ENCODE measurements at regions not wholly inside any gene's neighbourhood (a gene's known extent, or its start where the extent isn't known, plus 50 kb on each side); places are given as distances from the start of the nearest gene placed in this dataset.

DNA sequence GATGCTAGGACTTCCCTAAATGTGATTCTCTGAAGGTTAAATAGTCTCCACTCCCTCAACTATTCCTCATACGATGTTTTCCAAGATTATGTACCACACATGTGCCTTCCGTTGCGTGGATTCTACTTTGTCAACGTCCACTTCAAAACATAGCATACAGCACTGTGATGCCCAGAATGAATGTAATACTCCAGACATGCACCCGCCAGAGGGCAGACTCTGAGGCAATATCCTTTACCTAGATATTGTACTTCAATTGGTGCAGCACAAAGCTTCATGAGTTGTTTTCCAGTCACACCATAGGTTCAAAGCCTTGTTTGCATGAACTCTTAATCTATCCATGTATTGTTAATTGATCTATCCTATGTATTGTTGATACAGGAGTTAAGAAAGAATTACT lies 201.0 kb upstream of the NABP1 start:
- Mint-ChIP-seq H3K9me3 (ENCODE audit: unreplicated experiment) (peaks cover 1% of the 10 kb centered on the region), H3K27me3 (ENCODE audit: unreplicated experiment) (peaks cover 3% of the 10 kb centered on the region), H3K4me3 (ENCODE audit: unreplicated experiment) (no peak overlapping the region), H3K36me3 (ENCODE audit: unreplicated experiment) (peaks cover 15% of the 10 kb centered on the region), H3K27ac (ENCODE audit: unreplicated experiment) (no peak overlapping the region), H3K4me1 (ENCODE audit: low read depth, unreplicated experiment) (peaks cover 15% of the 10 kb centered on the region)
- no peak for DNase-seq
- TF ChIP-seq, protein P1, sequence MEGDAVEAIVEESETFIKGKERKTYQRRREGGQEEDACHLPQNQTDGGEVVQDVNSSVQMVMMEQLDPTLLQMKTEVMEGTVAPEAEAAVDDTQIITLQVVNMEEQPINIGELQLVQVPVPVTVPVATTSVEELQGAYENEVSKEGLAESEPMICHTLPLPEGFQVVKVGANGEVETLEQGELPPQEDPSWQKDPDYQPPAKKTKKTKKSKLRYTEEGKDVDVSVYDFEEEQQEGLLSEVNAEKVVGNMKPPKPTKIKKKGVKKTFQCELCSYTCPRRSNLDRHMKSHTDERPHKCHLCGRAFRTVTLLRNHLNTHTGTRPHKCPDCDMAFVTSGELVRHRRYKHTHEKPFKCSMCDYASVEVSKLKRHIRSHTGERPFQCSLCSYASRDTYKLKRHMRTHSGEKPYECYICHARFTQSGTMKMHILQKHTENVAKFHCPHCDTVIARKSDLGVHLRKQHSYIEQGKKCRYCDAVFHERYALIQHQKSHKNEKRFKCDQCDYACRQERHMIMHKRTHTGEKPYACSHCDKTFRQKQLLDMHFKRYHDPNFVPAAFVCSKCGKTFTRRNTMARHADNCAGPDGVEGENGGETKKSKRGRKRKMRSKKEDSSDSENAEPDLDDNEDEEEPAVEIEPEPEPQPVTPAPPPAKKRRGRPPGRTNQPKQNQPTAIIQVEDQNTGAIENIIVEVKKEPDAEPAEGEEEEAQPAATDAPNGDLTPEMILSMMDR (IDR thresholded peaks at IDR 0.05; ENCODE audit: partially characterized antibody, unreplicated experiment), result no peak

DNA sequence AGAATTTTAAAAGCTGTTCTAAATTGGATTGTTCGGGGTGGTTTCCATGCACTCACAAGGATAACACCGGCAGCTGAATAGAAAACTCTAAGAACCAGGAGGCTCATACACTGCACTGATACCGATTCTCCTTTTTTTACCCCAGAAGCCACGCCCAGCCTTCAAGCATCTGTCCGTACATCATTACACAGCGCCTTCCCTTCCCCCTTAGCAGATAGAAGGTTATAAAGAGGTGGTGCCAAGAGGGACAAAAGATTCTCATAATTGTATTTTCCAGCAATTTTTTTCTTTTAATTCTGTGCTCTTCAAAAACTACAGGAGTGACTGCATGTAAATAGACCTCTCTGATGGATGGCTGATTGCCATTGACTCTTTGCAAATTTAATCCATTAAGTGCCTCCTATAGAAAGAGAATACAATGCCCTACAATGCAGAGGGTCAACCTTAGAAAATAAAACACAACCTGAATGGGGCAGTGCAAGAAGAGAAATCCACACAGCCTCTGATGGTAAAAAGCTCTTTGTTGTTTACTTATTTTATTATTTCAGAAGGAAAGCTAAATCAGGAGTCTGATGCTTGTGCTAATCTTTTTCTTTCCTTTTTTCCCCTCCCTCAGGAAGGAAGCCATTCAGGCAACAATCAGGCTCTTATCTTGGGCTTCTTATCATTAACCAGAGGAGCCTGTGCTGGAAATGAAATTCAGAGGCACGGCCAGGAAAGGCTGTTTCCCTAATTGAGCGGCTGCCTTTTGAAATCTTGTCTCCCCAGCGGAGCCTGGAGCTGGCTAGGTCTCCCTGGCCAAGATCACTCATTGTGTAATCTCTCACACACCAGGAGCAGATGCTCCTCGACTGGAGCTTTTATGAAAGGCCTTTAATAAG lies 198.9 kb upstream of the NABP1 start:
- peak overlapping the region; percentile 48 for H3K4me3 Mint-ChIP-seq (ENCODE audit: unreplicated experiment)
- H3K9me3 Mint-ChIP-seq (ENCODE audit: unreplicated experiment), result peaks cover 3% of the 10 kb centered on the region
- TF ChIP-seq, protein P1 (IDR thresholded peaks at IDR 0.05; ENCODE audit: partially characterized antibody, unreplicated experiment), result no peak
- peaks cover 3% of the 10 kb centered on the region for H3K27me3 Mint-ChIP-seq (ENCODE audit: unreplicated experiment)
- DNase-seq, result peak; percentile 50
- peaks cover 15% of the 10 kb centered on the region for H3K4me1 Mint-ChIP-seq (ENCODE audit: low read depth, unreplicated experiment)
- peaks cover 32% of the 10 kb centered on the region for H3K36me3 Mint-ChIP-seq (ENCODE audit: unreplicated experiment)
- H3K27ac Mint-ChIP-seq (ENCODE audit: unreplicated experiment), result peak overlapping the region; percentile 93

DNA sequence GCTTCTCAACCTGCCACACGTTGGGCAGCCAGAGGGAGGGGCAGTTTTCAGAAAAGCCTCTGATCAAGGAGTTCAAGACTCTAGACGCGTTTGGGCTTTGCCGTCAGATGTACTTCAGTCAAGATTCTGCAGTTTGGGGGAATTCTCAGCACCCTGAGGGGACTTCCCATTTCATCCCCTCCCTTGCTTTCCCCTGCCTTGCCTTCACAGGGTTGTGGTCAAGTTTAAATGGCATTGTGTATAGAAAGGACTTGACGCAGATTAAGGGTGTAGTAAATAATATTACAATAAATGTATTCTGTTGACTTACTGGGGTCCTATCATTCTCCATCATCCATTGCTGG lies 198.3 kb upstream of the NABP1 start:
- Mint-ChIP-seq H3K4me1 (ENCODE audit: low read depth, unreplicated experiment) (peaks cover 15% of the 10 kb centered on the region), H3K9me3 (ENCODE audit: unreplicated experiment) (peaks cover 3% of the 10 kb centered on the region), H3K27ac (ENCODE audit: unreplicated experiment) (peak overlapping the region; percentile 93), H3K27me3 (ENCODE audit: unreplicated experiment) (peaks cover 3% of the 10 kb centered on the region), H3K36me3 (ENCODE audit: unreplicated experiment) (peaks cover 32% of the 10 kb centered on the region), H3K4me3 (ENCODE audit: unreplicated experiment) (peak overlapping the region; percentile 48)
- TF ChIP-seq, protein P1 (IDR thresholded peaks at IDR 0.05; ENCODE audit: partially characterized antibody, unreplicated experiment), result no peak
- DNase-seq, result no peak

DNA sequence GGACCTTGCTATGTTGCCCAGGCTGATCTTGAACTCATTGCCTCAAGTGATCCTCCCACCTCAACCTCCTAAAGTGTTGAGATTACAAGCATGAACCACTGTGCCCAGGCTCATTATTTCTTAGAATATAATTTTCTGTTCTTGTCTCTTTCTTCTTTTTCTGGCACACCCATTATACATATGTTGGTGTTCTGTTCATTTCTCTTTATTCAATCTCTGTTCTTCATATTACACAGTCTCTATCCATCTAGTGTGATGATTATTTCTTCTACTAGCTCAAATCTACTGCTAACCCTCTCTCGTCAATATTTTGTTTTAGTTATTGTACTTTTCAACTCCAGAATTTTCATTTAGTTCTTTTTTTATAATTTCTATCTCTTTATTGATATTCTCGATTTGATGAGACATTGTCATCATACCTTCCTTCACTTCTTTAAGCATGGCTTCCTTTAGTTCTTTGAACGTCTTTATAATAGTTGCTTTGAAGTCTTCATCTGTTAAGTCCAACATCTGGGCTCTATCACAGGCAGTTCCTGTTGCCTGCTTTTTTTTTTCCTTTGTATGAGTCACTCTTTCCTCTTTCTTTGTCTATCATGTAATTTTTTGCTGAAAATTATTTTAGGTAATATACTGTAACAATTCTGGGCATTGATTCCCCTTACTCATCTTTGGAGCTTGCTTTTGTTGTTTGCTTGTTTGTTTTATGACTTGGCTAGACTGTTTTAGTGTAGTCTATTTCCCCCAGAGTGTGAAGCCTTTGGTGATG lies 196.4 kb upstream of the NABP1 start:
- TF ChIP-seq, protein P1 (IDR thresholded peaks at IDR 0.05; ENCODE audit: partially characterized antibody, unreplicated experiment), result no peak
- peaks cover 32% of the 10 kb centered on the region for H3K36me3 Mint-ChIP-seq (ENCODE audit: unreplicated experiment)
- peaks cover 3% of the 10 kb centered on the region for H3K9me3 Mint-ChIP-seq (ENCODE audit: unreplicated experiment)
- H3K27ac Mint-ChIP-seq (ENCODE audit: unreplicated experiment), result peak overlapping the region; percentile 29
- peaks cover 5% of the 10 kb centered on the region for H3K27me3 Mint-ChIP-seq (ENCODE audit: unreplicated experiment)
- peaks cover 19% of the 10 kb centered on the region for H3K4me1 Mint-ChIP-seq (ENCODE audit: low read depth, unreplicated experiment)
- H3K4me3 Mint-ChIP-seq (ENCODE audit: unreplicated experiment), result no peak overlapping the region
- DNase-seq, result no peak

DNA sequence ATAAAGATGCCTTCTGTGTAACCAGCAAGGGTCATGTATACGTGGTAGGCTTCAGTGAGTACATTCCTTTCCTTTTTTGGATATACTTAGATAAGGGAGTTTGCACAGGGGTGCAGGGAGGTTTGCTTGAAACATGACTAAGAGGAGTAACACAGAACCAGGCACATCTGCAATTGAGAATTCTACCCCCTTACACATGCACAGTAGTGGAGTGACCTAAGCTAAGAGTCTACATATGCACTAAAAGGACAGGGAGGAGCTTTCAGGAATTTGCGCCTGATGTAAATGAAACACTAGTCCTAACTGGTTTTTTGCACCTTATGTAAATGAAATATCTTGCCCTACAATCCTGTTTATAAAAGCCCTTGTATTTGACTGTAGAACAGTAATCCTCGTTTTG lies 194.8 kb upstream of the NABP1 start:
- TF ChIP-seq, protein P1 (IDR thresholded peaks at IDR 0.05; ENCODE audit: partially characterized antibody, unreplicated experiment), result no peak
- peaks cover 17% of the 10 kb centered on the region for H3K4me1 Mint-ChIP-seq (ENCODE audit: low read depth, unreplicated experiment)
- DNase-seq, result no peak
- H3K27me3 Mint-ChIP-seq (ENCODE audit: unreplicated experiment), result peaks cover 3% of the 10 kb centered on the region
- H3K27ac Mint-ChIP-seq (ENCODE audit: unreplicated experiment), result no peak overlapping the region
- peaks cover 3% of the 10 kb centered on the region for H3K9me3 Mint-ChIP-seq (ENCODE audit: unreplicated experiment)
- peaks cover 32% of the 10 kb centered on the region for H3K36me3 Mint-ChIP-seq (ENCODE audit: unreplicated experiment)
- no peak overlapping the region for H3K4me3 Mint-ChIP-seq (ENCODE audit: unreplicated experiment)
